Activated CD8-positive, alpha-beta memory T cell treated with anti-CD3 and anti-CD28 coated beads, Interleukin-2, amount 10 ng/mL, durations not matched to agents 7 days and 5 days (primary cell): ENCODE measurements at regions not wholly inside any gene's neighbourhood (a gene's known extent, or its start where the extent isn't known, plus 50 kb on each side); places are given as distances from the start of the nearest gene placed in this dataset.

ENCODE experiments used
- ATAC-seq: fragments of 150-1000 bp; cut with Tn5 transposase; one replicate; pipeline ENCODE4 v1.10.0; 2021; ENCODE audit warnings: moderate library complexity
- CTCF ChIA-PET: fragments of 350-600 bp; sonication (Branson Sonifier 250); formaldehyde crosslinking; loops from one replicate; lab custom pipeline; 2021; ENCODE audit warnings: antibody characterized with exemption; lab: Charles Lee
- DNase-seq: peaks from one replicate; pipeline ENCODE4 v3.0.0-alpha.2; 2020
- H3K27ac Mint-ChIP-seq: one replicate; pipeline ENCODE4 v1.8.0; 2021; ENCODE audit warnings: mild to moderate bottlenecking, mixed read lengths
- H3K27me3 Mint-ChIP-seq: one replicate; pipeline ENCODE4 v1.8.0; 2021; ENCODE audit warnings: mixed read lengths
- H3K36me3 Mint-ChIP-seq: one replicate; pipeline ENCODE4 v1.8.0; 2021; ENCODE audit warnings: mild to moderate bottlenecking, mixed read lengths
- H3K4me1 Mint-ChIP-seq: one replicate; pipeline ENCODE4 v1.8.0; 2021; ENCODE audit warnings: mixed read lengths
- H3K4me3 Mint-ChIP-seq: one replicate; pipeline ENCODE4 v1.8.0; 2021; ENCODE audit warnings: mild to moderate bottlenecking, moderate library complexity, mixed read lengths
- H3K9me3 Mint-ChIP-seq: one replicate; pipeline ENCODE4 v1.8.0; 2022; ENCODE audit warnings: low read depth, mixed read lengths

- H3K4me3 Mint-ChIP-seq, result no peak overlapping the region
- H3K27me3 Mint-ChIP-seq, result peaks cover 10% of the 10 kb centered on the region
- DNase-seq, result no peak
- H3K9me3 Mint-ChIP-seq, result no peaks in the 10 kb centered on the region
- H3K36me3 Mint-ChIP-seq, result no peaks in the 10 kb centered on the region
- H3K4me1 Mint-ChIP-seq, result no peaks in the 10 kb centered on the region
- H3K27ac Mint-ChIP-seq, result no peak overlapping the region
- CTCF ChIA-PET, result no interaction called here
- no peak for ATAC-seq
Measured at GRCh38 chr14:98728836-98729235, 543.2 kb downstream of the BCL11B start.

GRCh38 chr14:98731286-98731685 lies 540.7 kb downstream of the BCL11B start:
- Mint-ChIP-seq H3K36me3 (no peaks in the 10 kb centered on the region), H3K27ac (no peak overlapping the region), H3K4me1 (no peaks in the 10 kb centered on the region), H3K9me3 (no peaks in the 10 kb centered on the region), H3K4me3 (no peak overlapping the region), H3K27me3 (peaks cover 7% of the 10 kb centered on the region)
- no peak for DNase-seq
- ATAC-seq, result no peak
- CTCF ChIA-PET, result no interaction called here

GRCh38 chr14:98731701-98732100 lies 540.3 kb downstream of the BCL11B start:
- CTCF ChIA-PET, result no interaction called here
- H3K4me3 Mint-ChIP-seq, result no peak overlapping the region
- no peak overlapping the region for H3K27ac Mint-ChIP-seq
- no peaks in the 10 kb centered on the region for H3K9me3 Mint-ChIP-seq
- ATAC-seq, result no peak
- H3K27me3 Mint-ChIP-seq, result peaks cover 5% of the 10 kb centered on the region
- no peaks in the 10 kb centered on the region for H3K4me1 Mint-ChIP-seq
- no peak for DNase-seq
- no peaks in the 10 kb centered on the region for H3K36me3 Mint-ChIP-seq

GRCh38 chr14:98733536-98733935 lies 538.5 kb downstream of the BCL11B start:
- H3K4me1 Mint-ChIP-seq, result no peaks in the 10 kb centered on the region

GRCh38 chr14:98736701-98737338 lies 535.2 kb downstream of the BCL11B start:
- CTCF ChIA-PET, result no interaction called here
- no peaks in the 10 kb centered on the region for H3K27me3 Mint-ChIP-seq
- H3K4me3 Mint-ChIP-seq, result no peak overlapping the region
- H3K9me3 Mint-ChIP-seq, result no peaks in the 10 kb centered on the region
- no peaks in the 10 kb centered on the region for H3K4me1 Mint-ChIP-seq
- DNase-seq (no peak), ATAC-seq (no peak)
- no peaks in the 10 kb centered on the region for H3K36me3 Mint-ChIP-seq
- H3K27ac Mint-ChIP-seq, result no peak overlapping the region

More at GRCh38 chr14:98733536-98733935, 538.5 kb downstream of the BCL11B start:
- ATAC-seq (no peak), DNase-seq (no peak)
- Mint-ChIP-seq H3K27ac (no peak overlapping the region), H3K36me3 (no peaks in the 10 kb centered on the region), H3K9me3 (no peaks in the 10 kb centered on the region), H3K4me3 (no peak overlapping the region), H3K27me3 (no peaks in the 10 kb centered on the region)
- CTCF ChIA-PET, result no interaction called here

- Mint-ChIP-seq H3K4me1 (no peaks in the 10 kb centered on the region), H3K27me3 (no peaks in the 10 kb centered on the region), H3K4me3 (no peak overlapping the region), H3K36me3 (no peaks in the 10 kb centered on the region), H3K9me3 (no peaks in the 10 kb centered on the region), H3K27ac (no peak overlapping the region)
- no peak for ATAC-seq
- CTCF ChIA-PET, result no interaction called here
- DNase-seq, result no peak
Measured at GRCh38 chr14:98741523-98741922, 530.5 kb downstream of the BCL11B start.

GRCh38 chr14:98742001-98742400 lies 530.0 kb downstream of the BCL11B start:
- H3K4me3 Mint-ChIP-seq, result no peak overlapping the region
- CTCF ChIA-PET, result no interaction called here
- no peaks in the 10 kb centered on the region for H3K27me3 Mint-ChIP-seq
- H3K9me3 Mint-ChIP-seq, result no peaks in the 10 kb centered on the region
- no peak for ATAC-seq
- no peaks in the 10 kb centered on the region for H3K36me3 Mint-ChIP-seq
- DNase-seq, result no peak
- no peaks in the 10 kb centered on the region for H3K4me1 Mint-ChIP-seq
- H3K27ac Mint-ChIP-seq, result no peak overlapping the region

GRCh38 chr14:98743536-98743935 lies 528.5 kb downstream of the BCL11B start:
- Mint-ChIP-seq H3K4me3 (no peak overlapping the region), H3K27me3 (no peaks in the 10 kb centered on the region), H3K27ac (no peak overlapping the region), H3K9me3 (no peaks in the 10 kb centered on the region), H3K36me3 (no peaks in the 10 kb centered on the region), H3K4me1 (no peaks in the 10 kb centered on the region)
- DNase-seq, result no peak
- CTCF ChIA-PET, result no interaction called here
- ATAC-seq, result no peak

GRCh38 chr14:98748966-98749365 lies 523.0 kb downstream of the BCL11B start:
- peaks cover under 1% of the 10 kb centered on the region for H3K4me1 Mint-ChIP-seq

GRCh38 chr14:98751110-98751509 lies 520.9 kb downstream of the BCL11B start:
- ATAC-seq, result no peak
- Mint-ChIP-seq H3K27me3 (peaks cover 3% of the 10 kb centered on the region), H3K36me3 (peaks cover 11% of the 10 kb centered on the region), H3K9me3 (peaks cover 10% of the 10 kb centered on the region), H3K27ac (no peak overlapping the region), H3K4me3 (no peak overlapping the region), H3K4me1 (peaks cover 11% of the 10 kb centered on the region)
- DNase-seq, result no peak
- CTCF ChIA-PET, result no interaction called here

More at GRCh38 chr14:98748966-98749365, 523.0 kb downstream of the BCL11B start:
- Mint-ChIP-seq H3K9me3 (no peaks in the 10 kb centered on the region), H3K36me3 (peaks cover 1% of the 10 kb centered on the region), H3K27ac (no peak overlapping the region), H3K4me3 (no peak overlapping the region), H3K27me3 (peaks cover 3% of the 10 kb centered on the region)
- CTCF ChIA-PET, result no interaction called here
- ATAC-seq, result no peak
- DNase-seq, result no peak

GRCh38 chr14:98752660-98753059 lies 519.3 kb downstream of the BCL11B start:
- no peak overlapping the region for H3K4me3 Mint-ChIP-seq
- H3K27me3 Mint-ChIP-seq, result peaks cover 3% of the 10 kb centered on the region
- peaks cover 11% of the 10 kb centered on the region for H3K4me1 Mint-ChIP-seq
- H3K9me3 Mint-ChIP-seq, result peaks cover 13% of the 10 kb centered on the region
- peaks cover 11% of the 10 kb centered on the region for H3K36me3 Mint-ChIP-seq
- no peak for ATAC-seq
- CTCF ChIA-PET, result no interaction called here
- no peak for DNase-seq
- H3K27ac Mint-ChIP-seq, result no peak overlapping the region

- H3K4me3 Mint-ChIP-seq, result no peak overlapping the region
- peaks cover 14% of the 10 kb centered on the region for H3K9me3 Mint-ChIP-seq
- CTCF ChIA-PET, result no interaction called here
- ATAC-seq, result no peak
- H3K36me3 Mint-ChIP-seq, result peaks cover 11% of the 10 kb centered on the region
- H3K27ac Mint-ChIP-seq, result no peak overlapping the region
- H3K4me1 Mint-ChIP-seq, result peaks cover 11% of the 10 kb centered on the region
- H3K27me3 Mint-ChIP-seq, result peaks cover 3% of the 10 kb centered on the region
- DNase-seq, result no peak
Measured at GRCh38 chr14:98754343-98755020, 517.5 kb downstream of the BCL11B start.

- Mint-ChIP-seq H3K36me3 (peaks cover 11% of the 10 kb centered on the region), H3K27ac (no peak overlapping the region), H3K4me3 (no peak overlapping the region), H3K4me1 (peaks cover 11% of the 10 kb centered on the region), H3K27me3 (no peaks in the 10 kb centered on the region), H3K9me3 (peaks cover 18% of the 10 kb centered on the region)
- no peak for ATAC-seq
- DNase-seq, result no peak
- CTCF ChIA-PET, result no interaction called here
Measured at GRCh38 chr14:98756749-98757148, 515.2 kb downstream of the BCL11B start.

GRCh38 chr14:98758440-98758839 lies 513.6 kb downstream of the BCL11B start:
- Mint-ChIP-seq H3K27ac (no peak overlapping the region), H3K4me3 (no peak overlapping the region), H3K36me3 (peaks cover 9% of the 10 kb centered on the region), H3K27me3 (no peaks in the 10 kb centered on the region), H3K9me3 (peaks cover 27% of the 10 kb centered on the region), H3K4me1 (peaks cover 11% of the 10 kb centered on the region)
- no peak for ATAC-seq
- CTCF ChIA-PET, result no interaction called here
- DNase-seq, result no peak
